ELR (cell line): ENCODE measurements at regions not wholly inside any gene's neighbourhood (a gene's known extent, or its start where the extent isn't known, plus 50 kb on each side); places are given as distances from the start of the nearest gene placed in this dataset.
"Not testable (repeated sequence)": the region's sequence is repeated elsewhere in the genome, so short reads cannot be mapped to it uniquely, and the experiment has no call there.

ENCODE experiments used
- DNase-seq: peaks from one replicate; pipeline ENCODE4 v3.0.0-alpha.2; 2015; ENCODE audit warnings: low read depth

DNA sequence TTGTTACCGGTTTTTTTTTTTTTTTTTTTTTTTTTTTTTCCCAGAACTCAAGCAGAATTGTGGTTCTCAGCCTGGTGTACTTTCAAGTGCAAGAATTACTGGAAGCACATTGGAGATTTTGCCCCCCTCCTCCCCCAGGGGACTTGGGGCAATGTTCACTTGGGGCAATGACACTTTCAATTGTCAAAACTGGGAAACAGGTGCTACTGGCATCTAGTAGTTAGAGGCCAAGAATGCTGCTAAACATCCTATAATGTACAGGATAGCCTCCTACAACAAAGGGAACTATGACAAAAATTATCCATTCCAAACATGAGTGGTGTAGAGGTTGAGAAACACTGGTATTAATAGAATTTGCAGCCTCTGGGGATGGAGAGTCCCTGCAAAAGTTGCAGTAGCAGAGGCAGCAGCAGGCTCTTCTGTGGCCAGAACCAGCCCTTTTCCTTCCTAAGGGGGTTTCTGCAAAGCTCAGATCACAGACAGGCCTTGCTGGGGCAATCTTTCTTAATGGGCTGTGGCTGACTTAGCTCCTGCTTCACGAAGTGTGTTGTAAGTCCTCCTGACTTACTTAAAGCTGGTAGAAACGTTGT is 144.3 kb upstream of the MRPS22 start:
- DNase-seq = no peak

DNA sequence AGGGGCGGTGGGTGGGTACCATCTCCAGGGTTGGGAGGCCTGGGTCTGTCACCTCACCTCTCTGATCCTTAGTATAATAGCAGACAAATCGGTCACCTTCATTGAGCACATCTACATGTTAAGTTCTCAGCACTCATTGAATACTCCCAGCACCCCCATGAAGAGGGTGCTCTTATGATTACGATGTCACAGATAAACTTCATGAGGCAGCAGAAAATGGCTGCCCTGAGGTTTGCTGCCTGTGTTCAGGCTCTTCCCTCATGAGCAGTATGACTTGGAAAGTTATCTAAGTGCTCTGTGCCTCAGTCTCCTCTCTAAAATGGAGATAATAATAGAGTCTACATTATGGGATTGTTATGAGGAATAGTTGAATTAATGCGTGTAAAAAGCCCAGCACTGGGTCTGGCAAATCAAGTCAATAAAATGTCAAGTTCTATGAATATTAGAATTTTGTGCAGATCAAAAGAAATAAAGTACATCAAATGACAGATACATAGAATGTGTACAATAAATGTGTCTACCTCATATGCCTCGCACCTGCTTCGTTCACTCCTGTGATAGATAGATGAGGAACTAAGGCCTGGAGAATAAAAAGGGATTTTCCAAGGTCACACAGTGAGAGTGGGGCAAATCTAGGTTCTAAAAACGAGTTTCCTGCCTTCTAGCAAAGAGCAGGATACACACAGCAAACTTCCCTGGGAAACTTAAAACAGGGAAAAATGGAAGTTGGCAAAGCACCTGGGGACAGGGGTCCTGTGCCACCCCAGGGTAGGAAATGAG is 142.2 kb upstream of the MRPS22 start:
- DNase-seq = no peak

DNA sequence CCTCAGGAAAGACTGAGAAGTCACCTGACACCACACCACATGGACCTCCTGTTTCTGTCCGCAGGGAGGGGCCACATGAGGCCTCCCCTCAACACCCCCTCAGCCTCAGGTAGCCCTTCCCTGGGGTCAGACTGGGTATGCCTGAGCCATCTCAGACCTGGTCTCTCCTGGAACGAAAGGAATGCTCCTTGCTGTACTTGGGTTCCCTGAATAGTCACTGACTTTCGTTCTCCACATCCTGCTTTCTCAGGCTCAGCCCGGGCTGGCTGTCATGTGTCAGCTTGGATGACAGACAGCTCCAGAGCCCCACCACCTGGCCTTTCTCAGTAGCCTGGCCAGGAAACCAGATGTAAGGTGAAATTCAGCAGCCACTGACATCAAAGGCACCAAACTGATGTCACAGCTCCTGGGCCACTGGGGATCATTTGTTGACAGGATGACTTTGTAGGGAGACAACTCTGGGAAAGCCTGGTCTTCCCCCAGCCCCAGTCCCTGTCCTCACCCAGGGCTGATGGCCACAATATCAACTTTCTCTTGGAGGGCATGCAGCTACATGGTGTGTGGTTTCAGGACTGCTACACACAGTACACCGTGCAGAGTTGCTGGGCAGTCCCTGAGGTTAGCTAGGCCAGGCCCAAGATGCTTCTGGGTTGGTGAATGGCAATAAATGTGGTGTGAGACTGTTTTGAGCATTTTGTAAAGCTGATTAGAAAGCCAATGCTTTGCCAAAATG is 141.4 kb upstream of the MRPS22 start:
- DNase-seq = peak; percentile 24

DNA sequence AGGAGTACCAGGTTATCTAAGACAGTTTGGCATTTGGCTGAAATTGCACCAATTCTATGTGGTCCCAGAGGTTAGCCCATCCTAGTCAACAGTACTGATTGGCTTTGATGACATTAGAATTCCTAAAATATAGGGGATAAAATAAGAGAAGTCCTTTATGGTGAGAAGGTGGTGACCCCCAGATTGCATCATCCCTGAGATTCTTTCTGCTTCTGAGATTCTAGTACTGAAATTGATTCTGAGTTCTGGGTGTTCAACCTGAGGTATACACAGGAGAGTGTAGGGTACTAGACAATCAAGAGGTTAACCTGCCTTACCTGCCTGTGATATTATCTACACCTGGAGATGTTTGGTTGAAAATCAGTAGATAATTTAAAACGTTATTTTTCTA is 140.9 kb upstream of the MRPS22 start:
- DNase-seq = no peak

DNA sequence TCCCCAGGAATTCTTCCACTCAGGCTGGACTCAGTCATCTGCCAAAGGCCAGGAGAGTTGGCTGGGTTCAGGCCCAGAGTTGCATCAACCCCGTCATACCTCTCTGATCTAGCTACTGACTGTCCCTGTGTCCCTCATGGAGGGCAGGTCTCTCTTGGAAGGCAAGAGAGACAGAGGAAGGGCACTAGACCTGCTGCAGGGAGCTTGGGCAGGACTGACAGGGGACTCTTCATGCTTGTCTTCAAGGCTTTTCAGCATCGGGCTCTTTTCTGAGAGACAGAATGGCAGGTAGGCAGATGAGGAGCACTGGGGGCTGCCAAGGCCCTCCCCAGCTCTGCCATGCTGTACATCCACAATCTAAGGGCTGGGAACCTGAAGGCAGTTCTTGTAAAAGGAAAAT is 140.1 kb upstream of the MRPS22 start:
- DNase-seq = no peak

DNA sequence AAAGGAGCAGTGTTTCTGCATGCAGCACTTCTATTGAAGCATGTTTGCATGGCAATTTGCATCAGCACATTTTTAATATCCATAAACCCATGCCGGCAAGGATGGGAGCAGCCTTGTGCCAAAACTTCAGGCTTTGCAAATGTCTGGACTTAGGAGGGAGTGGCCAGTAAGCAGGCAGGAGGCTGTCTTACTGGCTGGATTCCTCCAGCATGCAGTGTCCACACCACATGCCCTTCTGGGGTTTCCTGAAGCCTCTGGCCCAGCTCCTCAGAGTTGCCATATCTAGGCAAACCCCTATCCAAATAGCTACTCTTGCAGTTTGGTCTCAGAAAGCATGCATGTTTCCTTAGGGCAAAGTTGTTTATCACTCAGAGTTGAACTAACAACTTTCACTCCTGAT is 139.1 kb upstream of the MRPS22 start:
- peak; percentile 9 for DNase-seq

DNA sequence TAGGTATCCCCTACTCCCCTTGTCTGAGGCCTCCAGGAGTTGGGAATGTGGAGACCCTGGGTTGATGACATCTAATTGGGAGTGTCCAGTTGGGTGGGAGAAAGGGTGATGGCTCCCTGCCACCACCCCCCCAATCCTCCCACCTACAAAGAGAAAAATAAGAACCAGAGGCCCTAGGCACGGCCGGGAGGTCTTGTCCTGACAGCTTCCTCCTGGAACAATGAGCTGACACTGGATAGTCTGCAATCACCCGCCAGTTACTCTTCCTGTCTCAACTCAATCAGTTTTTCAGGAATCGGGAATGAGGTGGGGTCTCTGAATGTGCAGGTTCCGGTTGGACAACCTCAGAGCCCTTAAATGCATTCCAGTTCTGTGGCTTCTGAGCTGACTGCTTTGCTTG is 129.9 kb upstream of the MRPS22 start:
- no peak for DNase-seq

DNA sequence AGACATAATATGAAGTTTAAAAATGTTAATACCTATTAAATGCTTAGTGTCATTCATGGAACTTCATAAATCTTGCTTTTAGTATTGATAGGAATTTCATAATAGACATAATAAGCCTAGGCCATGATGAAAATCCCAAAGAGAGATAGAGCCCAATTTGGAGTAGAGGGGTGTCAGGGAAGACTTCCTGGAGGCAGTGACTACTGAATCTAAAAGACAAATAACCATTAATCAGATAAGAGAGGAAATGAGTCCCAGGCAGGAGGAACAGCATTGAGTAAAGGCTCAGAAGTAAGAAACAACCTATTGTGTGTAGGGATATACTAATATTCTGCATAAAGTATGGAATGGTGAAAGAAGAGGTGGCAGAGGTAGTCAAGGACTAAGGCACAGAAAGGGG is 126.9 kb upstream of the MRPS22 start:
- DNase-seq = no peak

DNA sequence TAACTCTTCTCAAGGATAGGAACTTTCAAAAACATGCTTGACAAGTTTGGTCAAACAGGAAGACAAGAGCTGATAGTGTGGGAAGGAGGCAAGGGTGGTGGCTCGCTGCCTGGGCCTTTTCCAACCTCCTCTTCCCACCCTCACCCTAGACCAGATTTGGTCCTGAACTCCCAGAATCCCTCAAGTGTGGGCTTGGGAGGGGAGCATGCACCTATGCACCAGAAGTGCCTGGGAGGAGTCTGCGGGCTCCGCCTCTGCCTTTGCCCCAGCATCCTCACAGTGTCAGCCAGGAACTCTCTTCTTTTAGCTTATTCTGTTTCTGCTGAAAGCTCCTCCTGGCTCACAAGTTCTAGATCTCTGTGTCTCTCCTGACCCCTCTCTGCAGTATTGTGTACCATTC is 126.2 kb upstream of the MRPS22 start:
- DNase-seq = no peak

DNA sequence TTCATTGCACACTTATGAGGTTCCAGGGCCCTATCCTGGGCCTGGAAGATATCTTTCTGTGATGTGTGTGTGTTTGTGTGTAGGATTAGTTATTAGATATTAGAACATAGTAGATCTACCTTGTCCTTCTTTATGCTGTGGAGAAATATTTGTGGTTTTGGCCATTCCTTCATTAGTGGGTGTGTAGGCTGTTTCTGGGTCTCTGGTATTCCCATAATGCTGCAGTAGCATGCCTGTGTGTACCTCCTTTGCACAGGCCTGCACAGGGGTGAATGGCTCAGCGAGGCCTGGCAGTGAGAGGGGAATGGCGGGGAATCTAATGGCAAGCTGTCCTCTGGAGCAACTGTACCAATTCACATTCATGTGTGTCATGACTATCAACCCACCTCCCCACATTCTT is 125.8 kb upstream of the MRPS22 start:
- no peak for DNase-seq

DNA sequence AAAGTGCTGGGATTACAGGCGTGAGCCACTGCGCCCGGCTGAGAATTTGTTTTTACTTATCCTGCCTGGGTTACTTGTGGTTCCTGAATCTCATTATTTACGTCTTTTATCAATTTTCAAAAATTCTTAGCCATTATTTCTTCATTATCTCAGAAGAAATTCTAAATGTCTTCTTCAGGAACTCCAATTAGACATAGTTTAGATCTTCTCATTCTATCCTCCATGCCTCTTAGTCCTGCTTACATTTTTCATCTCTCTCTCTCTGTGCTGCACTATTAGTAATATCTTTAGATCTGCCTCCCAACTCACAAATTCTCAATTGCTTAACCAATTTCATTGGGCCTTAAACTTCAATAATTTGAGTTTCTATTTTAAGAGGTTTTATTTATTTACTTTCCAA is 124.4 kb upstream of the MRPS22 start:
- DNase-seq = no peak

DNA sequence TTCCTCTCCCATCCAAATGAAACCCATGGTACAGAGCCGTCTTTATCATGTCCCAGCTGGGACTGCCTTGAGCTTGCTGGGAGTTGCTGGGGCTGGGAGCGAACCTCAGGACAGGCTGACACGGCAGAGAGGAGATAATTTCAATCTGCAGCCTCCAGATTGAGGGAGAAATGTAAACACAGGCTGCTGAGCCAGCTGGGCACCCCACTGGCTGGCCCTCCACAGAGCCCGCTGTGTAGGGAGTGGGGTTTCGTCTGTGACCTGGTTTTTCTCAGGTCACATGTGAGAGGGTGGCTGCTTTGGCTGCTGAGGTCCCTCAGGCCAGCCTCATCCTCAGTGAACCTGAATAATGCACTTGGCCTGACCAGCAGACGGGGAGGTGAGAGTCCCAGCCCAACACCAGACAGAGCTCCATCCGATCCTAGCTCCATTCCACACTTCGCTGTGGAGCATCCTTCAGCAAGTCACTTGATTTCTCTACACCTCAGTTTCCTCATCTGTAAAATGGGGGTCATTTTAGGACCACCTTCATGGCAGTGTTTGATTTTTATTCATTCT is 121.6 kb upstream of the MRPS22 start:
- DNase-seq = no peak

DNA sequence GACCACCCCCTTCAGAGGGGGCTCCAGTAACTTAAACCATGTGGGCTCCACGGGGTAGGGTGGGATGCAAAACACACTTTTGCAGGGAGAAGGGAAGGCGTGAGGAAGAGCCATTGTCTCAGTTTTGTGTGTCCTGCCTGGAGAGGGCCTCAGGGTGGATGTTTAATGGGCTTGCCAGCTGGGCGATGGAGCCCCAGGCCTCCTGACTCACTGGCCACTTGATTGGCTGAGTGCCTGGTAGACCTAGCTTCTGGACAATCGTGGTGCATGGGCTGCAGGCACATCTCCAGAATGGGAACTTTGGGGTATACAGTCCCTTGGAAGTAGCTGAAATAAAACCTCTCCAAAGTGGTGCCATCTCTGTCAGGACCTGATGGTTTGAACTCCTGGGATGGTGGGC is 118.3 kb upstream of the MRPS22 start:
- peak; percentile 71 for DNase-seq

DNA sequence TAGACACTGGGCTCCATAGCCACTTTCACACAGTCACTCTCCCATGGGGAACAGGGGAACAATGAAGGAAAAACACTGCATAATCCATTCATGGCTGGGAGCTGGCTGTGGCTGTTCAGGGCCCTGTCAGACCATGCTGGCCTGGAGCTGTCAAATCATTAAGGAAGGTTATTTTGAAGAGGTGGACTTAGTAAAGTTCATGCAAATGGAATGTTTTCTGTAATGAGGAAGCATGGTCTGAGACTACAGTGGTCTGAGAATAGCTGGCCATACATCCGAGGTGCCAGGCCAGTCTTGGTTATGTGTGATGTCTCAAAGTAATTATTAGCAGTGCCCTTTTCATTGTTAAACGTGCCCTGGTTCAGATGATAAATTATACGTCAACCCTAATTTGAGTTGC is 117.1 kb upstream of the MRPS22 start:
- DNase-seq = no peak

DNA sequence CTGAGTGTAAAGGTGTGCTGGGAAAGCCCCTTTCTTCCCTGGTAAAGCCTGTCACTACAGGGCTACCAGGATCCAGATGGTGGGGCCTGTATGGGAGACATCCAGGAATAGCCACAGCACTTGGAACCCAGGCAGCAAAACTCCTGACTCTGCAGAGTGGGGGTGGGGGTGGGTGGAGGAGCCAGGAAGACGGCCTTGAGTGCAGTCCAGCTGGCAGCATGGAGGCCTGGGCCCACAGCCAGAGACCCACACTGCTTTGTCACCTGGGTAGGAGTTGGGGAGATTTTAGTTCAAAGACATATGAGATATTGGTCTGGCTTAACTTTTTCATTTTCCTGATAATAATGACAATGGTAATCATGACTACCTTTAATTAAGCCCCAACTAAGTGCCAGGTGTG is 116.7 kb upstream of the MRPS22 start:
- DNase-seq = no peak

DNA sequence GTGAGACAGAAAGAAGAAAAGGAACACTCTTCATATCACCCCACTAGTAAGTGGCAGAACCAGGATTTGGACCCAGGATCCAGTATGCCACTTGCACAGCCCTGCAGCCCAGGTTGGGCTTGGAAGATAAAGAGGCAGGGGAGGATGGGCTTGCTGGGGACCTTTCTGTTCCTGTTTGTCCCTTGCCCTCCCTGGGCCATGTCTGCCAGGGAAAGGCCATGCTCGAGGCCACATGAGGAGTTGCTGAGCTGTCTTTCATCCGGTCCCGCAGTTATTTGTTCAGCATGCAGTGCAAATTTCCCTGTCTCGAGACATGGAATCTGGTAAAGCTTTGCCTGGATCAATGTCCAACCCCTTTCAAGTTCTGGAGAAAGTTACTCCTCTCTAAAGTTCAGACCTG is 116.0 kb upstream of the MRPS22 start:
- no peak for DNase-seq

DNA sequence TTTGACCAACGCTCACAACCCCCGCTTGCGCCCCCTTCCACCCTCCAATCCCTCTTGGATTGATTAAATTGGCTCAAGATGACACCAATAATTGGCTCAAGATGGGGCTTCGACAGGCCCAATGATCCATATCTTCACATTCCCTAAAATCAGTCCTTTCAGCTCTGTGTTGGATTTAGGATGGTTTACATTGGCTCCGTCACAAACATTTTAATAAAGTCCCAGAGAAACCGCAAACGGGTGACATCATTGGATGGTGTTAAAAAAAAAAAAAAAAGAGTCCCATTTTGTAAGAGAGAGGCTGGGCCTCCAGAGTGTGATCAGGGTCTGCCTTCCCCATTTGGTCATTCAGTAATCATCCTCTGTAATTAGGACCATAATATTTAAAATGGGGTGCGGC is 113.4 kb upstream of the MRPS22 start:
- peak; percentile 15 for DNase-seq

DNA sequence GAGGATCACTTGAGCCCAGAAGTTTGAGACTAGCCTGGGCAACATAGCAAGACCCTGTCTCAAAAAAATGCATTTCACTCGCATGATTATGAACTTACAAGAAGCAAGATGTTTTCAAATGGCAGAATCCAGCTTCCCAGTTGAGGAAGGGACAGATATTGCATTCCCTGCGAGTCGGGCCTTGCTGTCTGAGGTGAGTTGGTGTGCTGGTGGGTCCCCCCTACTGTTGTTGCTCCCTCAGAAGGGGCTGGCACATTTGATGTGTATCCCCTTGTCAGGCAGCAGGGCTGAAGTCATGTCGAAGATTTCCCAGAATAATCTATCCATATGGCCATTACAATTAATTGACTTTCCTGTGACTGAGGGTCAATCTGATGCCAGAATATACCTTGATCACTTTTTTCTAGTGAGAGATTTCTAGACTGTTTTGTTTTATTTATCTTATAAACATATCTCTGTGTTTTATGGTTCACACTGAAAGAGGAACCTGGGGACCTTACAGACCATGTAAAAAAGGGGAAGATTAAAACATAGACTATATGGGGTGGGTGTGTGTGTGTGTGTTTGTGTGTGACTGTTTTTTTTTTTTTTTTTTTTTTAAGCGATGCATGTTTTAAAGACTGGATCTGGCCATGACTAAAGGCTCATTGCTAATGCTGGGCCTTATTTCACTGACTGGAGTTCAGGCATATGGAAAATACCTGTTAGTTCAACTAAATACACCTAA is 112.1 kb upstream of the MRPS22 start:
- DNase-seq = no peak

DNA sequence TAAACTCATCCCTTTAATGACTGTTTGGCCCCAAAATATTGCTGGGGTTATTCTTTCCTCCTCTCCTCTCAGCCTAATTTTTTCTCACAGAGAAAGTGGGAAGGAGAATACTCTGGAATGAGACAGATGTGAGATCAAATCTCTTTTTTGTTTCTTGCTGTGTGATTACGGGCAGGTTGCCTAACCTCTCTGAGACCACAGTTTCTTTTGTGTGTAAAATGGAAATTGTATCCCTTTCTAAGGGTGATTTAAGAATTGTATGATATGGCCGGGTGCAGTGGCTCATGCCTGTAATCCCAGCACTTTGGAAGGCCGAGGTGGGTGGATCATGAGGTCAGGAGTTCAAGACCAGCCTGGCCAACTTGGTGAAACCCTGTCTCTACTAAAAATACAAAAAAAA is 111.5 kb upstream of the MRPS22 start:
- DNase-seq = not testable (repeated sequence)

DNA sequence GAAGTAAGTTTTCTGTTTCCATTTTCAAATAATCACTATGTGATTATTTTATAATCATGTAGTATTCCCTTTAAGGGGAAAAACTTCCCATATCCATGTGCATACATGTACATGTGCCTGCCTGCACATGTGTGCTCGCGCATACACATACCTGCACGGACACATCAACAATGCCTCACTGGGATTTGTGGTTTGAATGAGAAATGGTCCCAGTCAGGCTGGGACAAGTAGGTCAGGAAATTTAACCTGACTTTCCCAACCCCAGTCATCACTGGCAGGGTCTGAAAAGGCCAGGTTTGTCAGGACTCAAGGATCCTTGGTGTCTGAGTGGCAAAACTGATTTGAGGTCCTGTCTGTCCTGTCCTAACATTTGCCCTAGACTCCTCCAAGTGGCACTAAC is 109.3 kb upstream of the MRPS22 start:
- DNase-seq = no peak

DNA sequence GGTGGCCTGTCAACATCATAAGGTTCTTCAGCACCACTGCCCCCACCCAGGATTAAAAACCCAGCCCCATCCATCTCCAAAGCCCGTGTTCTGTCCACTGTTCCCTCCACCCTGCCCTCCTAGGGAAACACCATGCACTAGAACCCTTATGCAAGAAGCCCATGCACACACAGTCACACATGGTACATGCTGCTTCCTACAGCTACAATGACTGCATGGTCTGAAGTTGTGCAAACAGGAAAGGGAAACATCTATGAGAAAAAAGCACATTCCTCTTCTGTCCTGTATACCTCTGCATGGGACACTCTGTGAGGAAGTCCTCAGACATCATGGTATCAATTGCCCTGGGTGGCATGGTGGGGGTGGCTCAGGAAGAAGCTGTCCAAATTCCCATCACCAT is 108.6 kb upstream of the MRPS22 start:
- no peak for DNase-seq

DNA sequence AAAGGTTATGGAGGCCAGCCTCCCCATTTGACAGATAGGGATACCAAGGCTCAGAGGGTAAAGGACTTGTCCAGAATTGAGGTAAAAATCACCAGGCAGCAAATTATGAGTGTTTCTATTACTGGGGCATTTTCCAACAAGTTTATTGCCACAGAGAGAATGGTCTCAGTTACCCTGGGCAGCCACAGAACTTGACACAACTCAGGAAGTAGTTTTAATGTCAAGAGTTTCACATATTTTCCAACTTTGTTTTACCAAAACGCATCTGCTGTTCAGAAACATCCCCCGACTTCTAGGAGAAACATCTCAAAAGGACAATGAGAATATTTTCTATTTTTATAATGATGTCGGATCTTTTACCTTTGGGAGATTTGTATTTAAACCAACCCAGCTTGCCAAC is 107.5 kb upstream of the MRPS22 start:
- DNase-seq = no peak
